Stomach (tissue), 4 donors: ENCODE measurements at regions not wholly inside any gene's neighbourhood (a gene's known extent, or its start where the extent isn't known, plus 50 kb on each side); places are given as distances from the start of the nearest gene placed in this dataset.

Experiments used
- EP300 ChIP-seq: sonication (generic); formaldehyde crosslinking; IDR thresholded peaks from one replicate; pipeline ENCODE4 v1.6.1; 2017; ENCODE audit warnings: antibody characterized with exemption
- POLR2A ChIP-seq, 4 donors: fragments of 450-650 bp; IDR thresholded peaks; one replicate each; pipeline ENCODE4 v1.6.1; 2016; ENCODE audit warnings: antibody characterized with exemption in 4 of 4, control low read depth in 2 of 4, mild to moderate bottlenecking in 1 of 4, moderate library complexity in 1 of 4
- POLR2AphosphoS5 ChIP-seq, 3 donors: sonication (generic); formaldehyde crosslinking; IDR thresholded peaks; one replicate each; pipeline ENCODE4 v1.6.1; 2016; ENCODE audit warnings: antibody characterized with exemption in 3 of 3
- TF ChIP-seq, protein P1 (sequence below), 7 experiments: fragments of 450-650 bp in 4 of 7; fragments of 200-600 bp in 3 of 7; sonication (generic) in 3 of 7; IDR thresholded peaks; one replicate each; pipeline ENCODE4 v1.5.1; 2016 to 2019; ENCODE audit warnings: antibody characterized with exemption in 7 of 7, control low read depth in 2 of 7, mild to moderate bottlenecking in 1 of 7

DNA sequence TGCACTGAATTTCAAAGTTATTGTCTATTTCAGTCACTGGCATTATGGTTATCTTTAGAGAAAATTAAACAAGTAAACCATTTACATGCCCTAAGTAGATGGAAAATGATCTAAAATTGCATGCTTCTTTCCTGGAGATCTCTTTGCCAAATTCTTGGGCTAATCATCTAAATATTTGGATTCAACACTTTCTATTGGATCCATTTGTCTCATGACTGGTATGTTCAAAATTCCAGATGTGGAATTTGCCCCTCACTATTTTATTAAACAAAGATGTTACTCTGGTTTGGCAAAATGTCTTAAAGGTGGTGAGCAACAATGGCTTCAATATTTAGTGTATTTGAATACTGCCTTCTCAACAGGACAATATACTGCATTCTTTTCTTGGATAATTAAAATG is 147.5 kb upstream of the CASK start:
- TF ChIP-seq, protein P1, sequence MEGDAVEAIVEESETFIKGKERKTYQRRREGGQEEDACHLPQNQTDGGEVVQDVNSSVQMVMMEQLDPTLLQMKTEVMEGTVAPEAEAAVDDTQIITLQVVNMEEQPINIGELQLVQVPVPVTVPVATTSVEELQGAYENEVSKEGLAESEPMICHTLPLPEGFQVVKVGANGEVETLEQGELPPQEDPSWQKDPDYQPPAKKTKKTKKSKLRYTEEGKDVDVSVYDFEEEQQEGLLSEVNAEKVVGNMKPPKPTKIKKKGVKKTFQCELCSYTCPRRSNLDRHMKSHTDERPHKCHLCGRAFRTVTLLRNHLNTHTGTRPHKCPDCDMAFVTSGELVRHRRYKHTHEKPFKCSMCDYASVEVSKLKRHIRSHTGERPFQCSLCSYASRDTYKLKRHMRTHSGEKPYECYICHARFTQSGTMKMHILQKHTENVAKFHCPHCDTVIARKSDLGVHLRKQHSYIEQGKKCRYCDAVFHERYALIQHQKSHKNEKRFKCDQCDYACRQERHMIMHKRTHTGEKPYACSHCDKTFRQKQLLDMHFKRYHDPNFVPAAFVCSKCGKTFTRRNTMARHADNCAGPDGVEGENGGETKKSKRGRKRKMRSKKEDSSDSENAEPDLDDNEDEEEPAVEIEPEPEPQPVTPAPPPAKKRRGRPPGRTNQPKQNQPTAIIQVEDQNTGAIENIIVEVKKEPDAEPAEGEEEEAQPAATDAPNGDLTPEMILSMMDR (IDR thresholded peaks at IDR 0.05) = no peak
- TF ChIP-seq POLR2A (IDR thresholded peaks at IDR 0.05) (no peak), POLR2AphosphoS5 (IDR thresholded peaks at IDR 0.05) (no peak), EP300 (no peak)
